SH-SY5Y (cell line): ENCODE measurements at regions not wholly inside any gene's neighbourhood (a gene's known extent, or its start where the extent isn't known, plus 50 kb on each side); places are given as distances from the start of the nearest gene placed in this dataset.

Source experiments
- GATA2 ChIP-seq: IDR thresholded peaks from 2 replicates; pipeline ENCODE4 v1.6.1; 2011; ENCODE audit warnings: mild to moderate bottlenecking, low read depth, low read length
- GATA3 ChIP-seq: IDR thresholded peaks from 2 replicates; pipeline ENCODE4 v1.6.1; 2011; ENCODE audit warnings: low read depth, mild to moderate bottlenecking, low read length, moderate library complexity

- TF ChIP-seq GATA3 (no peak), GATA2 (no peak)
Observed at GRCh38 chr1:172810480-172811175, 151.7 kb downstream of the FASLG start.
